DMS79 treated with DMSO at 0.1 percent for 48 hours (cell line): ENCODE measurements at regions not wholly inside any gene's neighbourhood (a gene's known extent, or its start where the extent isn't known, plus 50 kb on each side); places are given as distances from the start of the nearest gene placed in this dataset.
"Not testable (repeated sequence)": the region's sequence is repeated elsewhere in the genome, so short reads cannot be mapped to it uniquely, and the experiment has no call there.

Experiments used
- DNase-seq: peaks from one replicate; lab custom pipeline; 2025; lab: John Stamatoyannopoulos, UW

DNA sequence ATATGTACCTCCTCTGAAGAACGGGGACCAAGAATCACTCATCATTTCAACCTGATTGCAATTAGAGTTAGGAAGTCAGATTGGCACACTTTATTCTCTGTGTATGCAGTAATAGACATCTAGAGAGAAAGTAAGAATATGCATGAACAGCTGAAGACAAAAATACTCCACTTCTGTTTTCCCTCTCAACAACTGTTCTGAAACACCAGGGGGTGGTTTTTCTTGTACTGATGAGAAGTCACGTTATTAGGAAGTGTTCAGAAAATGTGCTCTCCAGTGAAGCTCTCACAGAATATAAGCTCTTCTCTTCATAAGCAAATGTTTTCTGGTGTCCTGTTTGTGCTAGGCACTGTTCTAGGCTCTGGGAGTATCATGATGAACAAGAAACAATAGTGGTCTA is 531.7 kb upstream of the C9orf72 start:
- DNase-seq: no peak

DNA sequence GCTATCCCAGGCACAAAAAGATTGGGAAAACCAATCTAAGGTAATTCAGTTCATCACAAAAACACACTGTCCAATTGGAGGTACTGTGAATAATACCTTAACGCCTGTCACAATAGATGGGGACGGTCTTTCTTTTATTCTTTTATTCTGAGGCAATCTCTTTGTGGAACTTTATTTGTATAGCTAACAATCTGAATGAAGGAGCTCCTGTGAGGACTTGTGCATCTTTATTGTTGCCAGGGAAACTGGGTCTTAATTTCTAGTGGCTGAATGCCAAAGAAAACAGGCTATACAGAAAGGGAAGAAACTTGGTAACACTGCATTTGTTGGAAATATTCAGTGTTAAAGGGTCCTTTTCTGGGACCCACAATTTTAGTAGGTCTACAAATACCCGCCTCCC is 546.9 kb upstream of the C9orf72 start:
- no peak for DNase-seq

DNA sequence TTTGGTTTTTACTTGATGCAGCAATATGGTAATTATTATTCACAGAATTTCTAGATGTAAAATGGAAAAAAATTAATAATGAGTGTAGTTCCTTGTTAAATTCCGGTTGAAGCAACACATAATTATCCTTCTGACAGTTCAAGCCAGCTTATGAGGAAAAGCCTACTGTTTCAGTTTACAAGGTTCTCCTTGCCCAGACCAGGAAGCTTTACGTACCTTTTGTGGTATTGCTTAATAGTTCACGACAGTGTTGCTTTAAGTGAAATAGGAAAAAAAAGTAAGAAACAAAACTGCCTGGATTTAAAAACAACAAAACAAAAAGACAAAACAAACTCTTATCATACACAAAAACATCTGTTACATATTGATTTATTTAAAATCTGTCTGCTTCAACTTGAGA is 547.3 kb upstream of the C9orf72 start:
- DNase-seq: no peak

DNA sequence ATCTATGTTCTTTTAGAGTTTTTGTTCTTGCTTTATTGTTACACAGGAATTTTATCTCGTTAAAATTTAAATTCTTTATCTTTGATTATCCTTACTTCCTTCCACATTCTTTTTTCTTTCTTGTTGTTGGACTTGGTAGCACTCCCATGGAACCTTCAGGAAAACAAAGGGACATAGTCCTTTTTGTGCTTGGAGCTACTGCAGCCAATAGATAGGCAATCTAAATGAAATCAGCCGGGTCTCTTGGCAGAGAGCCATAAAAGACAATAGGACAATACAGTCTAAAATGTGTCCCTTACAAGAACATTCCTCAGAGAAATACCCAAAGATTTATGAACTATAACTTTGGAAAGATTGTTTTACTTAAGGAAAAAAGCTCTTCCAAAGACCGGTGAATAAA is 548.1 kb upstream of the C9orf72 start:
- DNase-seq: no peak

DNA sequence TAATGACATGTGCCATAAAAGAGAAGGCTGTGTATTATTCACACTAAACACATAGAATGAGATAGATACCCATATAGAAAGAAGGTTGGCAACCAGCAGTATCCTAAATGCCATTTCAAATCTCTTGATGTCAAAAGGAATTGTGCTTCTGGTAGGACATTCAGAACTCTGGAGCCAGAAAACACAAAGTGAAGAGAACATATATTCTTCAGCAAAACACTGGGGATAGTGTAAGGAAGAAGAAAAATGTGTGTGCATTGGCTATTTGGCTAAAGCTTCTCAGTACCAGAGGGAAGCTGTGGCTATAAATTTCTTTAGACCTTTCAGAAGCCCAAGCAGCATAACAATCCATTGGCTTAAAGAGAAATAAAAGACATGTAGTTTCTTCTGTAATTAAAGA is 551.6 kb upstream of the C9orf72 start:
- DNase-seq: no peak

DNA sequence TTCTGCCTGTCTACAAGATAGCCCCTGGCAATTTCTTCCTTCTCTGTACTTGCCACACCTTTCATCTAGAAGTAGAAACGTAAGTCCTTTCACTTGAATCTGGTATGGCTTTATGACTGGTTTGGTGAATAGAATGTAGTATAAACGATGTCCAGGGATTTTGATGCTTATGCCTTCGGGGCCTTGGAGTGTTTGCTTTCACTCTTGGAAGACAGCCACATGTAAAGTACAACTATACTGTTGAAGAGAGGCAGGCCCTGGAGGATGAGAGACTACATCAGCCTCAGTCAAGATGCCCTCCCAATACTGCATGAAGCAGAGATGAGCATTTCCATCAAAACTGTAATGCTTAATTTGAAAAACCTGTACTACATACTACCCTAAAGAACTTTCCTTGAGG is 553.8 kb upstream of the C9orf72 start:
- no peak for DNase-seq

DNA sequence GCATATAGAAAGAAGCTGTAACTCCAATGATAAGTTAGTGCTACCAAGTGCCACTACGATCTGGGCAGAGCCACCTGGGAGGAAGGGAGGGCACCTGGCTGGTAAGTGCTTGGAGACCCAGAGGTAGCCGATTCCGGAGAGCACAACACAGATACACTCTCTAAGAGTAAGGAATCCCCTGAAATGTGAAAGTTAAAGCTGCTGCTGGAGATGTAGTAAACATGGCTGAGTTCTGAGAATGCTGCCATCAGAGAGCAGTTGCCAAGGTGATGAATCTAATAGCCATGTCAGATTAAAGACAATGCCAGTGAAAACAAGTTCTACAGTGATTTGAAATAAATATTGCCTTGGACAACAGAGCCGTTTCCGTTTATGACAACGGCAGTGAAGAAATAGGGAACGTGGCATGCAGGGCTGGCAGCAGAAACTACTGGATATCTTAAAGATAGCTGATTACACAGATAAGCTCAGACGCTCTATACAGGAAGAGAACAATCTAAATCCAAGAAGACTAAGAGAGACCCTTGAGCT is 561.2 kb upstream of the C9orf72 start:
- DNase-seq: no peak

DNA sequence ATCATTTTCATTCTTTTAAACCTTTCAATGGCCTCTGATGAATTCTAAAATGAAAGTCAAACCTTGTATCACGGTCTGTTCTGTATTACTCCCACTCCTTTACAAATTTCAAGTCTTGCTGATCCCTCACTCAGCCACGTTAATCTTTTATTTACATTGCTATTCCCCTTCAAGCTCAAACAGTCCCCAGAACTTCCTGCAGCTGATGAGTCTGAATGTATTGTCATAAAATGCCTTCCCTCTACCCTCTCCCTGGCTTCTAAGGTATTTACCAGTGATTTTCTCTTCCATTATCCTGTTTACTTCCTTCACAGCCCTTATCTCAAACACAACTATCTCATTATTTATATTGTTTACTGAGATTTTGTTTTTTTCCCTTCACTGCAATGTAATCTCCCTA is 562.3 kb upstream of the C9orf72 start:
- DNase-seq: no peak

DNA sequence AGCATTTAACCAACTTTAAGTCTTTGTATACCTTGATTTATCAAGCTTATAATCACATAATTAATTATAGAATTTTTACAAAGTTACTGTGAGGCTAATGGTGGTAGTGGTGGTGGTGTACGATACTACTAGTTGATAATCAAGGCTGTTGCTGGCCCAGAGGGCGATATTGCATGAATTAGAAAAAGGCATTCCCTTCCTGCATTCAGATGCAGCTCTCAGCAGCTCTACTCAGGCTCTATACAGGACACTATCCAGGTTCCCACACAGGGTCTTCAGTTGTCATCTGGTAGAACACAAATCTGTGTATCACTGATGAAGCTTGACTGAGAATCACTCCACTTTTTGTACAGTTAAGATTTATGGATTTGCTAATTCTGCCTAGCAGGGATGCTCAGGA is 562.8 kb upstream of the C9orf72 start:
- DNase-seq: no peak

DNA sequence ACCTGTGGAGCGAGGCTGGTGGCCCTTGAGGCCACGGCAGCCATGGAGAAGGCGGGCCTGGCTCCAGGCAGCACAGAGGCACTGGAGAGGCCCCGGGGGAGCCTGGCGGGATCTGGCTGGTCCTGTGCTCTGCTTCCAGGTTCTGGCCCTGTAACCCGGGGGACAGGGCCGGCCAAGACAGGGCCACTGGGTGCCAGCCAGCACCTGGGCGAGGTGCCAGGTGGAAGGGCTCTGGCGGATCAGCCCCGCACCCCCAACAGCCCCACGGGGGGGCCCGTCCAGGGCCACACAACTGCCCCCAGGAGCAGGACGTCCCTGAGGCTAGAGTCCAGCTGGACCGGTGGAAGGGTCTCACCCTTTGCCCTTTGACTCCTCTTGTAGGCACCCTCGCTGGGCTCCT is 574.1 kb upstream of the C9orf72 start:
- not testable (repeated sequence) for DNase-seq

DNA sequence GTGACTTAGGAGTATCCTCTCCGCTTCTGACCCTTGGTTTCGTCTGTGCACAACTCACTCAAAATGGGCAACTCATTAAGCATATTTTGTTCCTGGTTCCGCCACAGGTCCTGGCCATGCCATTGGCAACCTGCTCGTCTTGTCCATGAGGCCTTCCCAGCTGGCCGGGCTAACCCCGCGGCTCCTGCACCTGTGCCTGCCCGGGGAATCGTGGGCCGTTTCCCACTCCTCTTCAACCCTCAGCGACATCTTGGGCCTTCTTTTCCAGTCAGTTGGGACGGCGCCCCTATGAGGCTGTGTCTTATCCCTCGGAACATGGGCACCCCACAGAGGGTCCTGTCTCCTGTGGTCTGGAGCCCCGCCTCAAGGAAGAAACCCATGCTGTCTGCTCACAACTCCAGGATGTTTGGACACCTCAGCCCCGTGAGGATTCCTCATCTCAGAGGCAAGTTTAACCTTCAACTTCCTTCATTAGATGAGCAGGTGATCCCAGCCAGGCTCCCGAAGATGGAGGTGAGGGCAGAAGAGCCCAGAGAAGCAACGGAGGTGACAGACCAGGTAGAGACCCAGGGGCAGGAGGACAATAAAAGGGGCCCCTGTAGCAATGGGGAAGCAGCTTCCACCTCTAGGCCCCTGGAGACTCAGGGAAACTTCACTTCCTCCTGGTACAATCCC is 574.8 kb upstream of the C9orf72 start:
- DNase-seq: not testable (repeated sequence)

DNA sequence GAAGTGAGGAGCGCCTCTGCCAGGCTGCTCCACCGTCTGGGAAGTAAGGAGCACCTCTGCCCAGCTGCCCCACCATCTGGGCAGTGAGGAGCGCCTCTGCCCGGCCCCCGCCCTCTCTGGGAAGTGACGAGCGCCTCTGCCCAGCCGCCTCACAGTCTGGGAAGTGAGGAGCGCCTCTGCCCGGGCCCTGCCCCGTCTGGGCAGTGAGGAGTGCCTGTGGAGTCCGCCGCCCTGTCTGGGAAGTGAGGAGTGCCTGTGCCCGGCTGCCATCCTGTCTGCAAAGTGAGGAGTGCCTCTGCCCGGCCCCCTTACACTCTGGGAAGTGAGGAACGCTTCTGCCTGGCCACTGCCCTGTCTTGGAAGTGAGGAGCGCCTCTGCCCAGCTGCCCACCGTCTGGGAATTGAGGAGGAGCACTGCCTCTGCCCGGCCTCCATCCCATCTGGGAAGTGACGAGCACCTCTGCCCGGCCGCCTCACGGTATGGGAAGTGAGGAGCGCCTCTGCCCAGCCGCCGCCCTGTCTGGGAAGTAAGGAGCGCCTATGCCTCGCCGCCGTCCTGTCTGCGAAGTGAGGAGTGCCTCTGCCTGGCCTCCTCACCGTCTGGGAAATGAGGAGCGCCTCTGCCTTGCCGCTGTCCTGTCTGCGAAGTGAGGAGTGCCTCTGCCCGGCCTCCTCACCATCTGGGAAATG is 576.2 kb upstream of the C9orf72 start:
- DNase-seq: not testable (repeated sequence)

DNA sequence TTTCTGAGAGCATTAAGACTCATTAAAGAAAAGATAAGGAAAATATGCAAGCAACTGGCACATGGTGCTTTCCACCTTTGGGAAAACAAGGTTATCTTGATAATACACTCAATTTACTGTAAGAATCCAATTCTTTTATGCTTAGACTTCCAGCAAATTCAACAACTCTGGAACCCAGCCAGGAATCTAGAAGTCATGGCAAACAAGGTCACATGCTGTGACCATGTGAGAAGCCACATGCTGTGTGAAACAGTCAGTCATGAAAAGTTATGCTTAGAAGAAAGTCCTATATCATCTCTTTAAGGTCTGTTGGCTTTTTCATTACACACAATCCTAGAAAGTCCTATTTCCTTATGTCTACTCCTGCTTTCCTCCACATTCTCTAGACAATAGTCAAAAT is 581.8 kb upstream of the C9orf72 start:
- DNase-seq: no peak

DNA sequence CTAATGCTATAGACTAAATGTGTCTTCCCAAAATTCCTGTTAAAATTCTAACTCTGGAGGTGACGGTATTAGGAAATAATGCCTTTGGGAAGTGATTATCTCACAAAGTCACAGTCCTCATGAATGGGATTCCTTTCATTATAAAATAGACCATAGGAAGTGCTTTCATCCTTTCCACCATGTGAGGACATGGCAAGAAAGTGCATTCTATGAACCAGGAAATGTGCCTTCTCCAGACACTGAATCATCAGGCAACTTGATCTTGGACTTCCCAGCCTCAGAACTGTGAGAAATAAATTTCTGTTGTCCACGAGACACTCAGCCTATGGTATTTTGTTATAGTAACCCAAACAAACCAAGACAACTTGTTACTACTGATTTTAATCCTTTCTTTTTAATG is 582.4 kb upstream of the C9orf72 start:
- DNase-seq: no peak

DNA sequence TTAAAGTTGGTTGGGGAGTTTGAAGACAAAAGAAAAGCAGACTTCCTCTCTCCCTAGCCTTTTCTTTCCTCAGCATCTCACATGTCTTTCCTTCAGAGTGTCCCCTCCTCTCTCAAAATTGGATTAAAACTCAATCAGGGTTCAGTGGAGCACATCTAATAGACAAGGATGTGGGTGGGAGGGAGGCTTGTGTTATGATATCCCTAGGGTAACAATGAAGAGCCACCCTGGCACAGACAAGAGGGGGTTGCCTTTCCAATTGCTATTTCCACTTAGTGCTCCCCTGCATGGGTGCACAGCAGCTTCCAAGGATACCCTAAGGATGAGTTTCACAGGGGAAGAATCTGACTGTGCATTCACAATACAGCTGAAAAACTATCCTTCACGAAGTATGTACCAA is 585.2 kb upstream of the C9orf72 start:
- no peak for DNase-seq

DNA sequence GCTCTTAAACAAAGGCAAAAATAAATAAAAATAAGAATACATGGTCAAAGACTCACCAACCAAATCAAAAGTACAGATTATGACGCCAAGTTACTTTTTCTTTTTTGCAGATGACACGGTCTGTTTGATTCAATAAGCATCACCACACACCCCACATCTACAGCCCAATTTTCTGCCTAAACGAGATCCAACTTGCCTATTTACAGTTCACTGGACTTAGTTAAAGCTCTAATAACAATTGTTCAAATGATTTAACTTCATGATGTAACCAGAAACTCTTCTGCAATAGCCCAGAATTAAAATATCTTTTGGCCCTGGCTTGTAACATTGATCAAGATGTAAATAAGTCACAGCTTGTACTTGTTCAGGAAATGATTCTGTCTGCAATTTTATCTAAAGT is 590.3 kb upstream of the C9orf72 start:
- no peak for DNase-seq

DNA sequence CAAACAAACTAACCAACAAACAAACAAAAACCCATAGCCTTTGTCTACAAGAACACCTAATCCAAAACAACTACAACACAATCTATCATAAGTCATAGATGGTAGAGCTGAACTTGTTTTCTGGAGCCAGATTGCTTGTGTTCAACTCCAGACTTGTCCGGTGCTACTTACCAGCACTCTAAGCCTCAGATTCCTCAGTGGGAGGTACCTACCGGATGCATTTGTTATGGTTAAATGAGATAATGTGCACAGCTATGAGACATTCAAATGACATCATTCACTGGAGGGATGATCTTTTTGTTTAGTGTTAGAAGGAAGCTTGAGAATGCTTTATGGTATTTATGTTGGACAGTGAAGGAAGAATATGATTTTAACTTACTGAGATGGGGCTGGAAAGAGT is 592.9 kb upstream of the C9orf72 start:
- DNase-seq: no peak

DNA sequence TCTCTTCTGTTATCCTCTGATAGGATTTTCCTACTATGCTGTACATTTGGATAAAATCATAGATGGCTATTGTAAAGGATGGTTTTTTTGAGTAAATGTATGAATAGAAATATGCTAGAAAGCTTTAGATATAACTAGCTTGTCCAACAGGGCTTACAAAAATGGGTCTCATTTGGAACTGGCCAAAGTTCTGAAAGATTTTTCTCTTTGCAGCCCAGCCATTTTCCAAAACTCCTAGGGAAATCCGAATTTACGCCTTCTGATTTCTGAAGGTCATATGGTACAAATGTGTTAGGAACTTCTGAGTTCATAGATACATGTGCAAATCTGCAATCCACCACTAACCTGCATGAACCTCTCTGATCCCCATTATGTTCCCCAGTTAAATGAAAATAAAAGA is 603.9 kb upstream of the C9orf72 start:
- no peak for DNase-seq

DNA sequence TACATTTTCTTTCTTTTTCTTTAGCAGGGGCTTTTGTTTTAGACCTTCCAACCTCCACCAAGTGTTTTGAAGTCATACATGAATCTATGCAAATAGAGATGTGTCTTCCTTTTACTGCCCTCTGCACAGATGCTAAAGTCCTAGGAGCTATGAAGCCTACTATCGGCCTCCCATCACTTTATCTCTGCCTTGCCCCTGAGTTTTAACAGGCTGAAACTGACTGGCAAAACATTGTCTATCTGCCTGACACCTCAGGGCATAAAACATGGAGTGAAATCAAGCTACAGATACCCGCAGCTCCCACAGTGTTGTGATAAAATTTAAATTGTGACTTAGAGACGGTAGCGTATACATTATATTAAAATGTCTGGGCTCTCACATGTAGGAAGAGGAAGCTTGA is 604.6 kb upstream of the C9orf72 start:
- no peak for DNase-seq

DNA sequence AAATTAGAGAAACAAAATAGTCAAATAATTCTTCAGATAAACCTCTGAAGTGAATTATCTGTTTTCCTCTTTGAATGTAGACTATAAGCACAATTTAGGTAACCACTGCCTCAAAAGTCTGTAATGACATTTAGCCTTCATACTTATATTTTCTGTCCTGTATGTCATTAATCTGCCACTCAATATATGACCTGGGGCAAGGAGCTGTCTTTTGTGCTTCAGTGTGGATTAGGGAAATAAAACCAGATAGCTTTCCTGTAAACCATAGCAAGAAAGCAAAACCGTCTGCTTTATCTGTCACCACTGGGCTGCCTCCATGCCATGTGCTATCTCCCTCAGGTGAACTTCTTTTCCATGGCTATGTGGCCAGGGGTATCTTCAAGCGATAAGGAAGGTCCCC is 606.6 kb upstream of the C9orf72 start:
- no peak for DNase-seq

DNA sequence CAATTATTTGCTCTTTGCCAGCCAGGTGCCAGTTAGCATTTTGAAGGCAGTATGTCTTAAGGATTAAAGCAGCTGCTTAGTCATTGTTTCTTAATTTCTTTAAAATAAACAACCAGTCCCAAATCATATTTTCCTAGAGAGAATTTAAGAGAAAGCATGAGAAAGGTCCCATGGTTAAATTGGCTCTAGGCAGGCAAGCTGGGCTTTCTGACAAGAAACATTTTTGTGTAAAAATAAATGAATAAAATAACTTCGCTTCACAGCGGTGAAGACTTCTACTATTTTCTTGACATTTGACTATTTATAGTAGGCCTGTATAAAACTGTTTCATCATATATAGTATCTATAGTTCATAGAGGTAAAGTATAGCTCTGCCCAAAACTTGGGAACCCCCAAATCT is 617.7 kb upstream of the C9orf72 start:
- DNase-seq: no peak

DNA sequence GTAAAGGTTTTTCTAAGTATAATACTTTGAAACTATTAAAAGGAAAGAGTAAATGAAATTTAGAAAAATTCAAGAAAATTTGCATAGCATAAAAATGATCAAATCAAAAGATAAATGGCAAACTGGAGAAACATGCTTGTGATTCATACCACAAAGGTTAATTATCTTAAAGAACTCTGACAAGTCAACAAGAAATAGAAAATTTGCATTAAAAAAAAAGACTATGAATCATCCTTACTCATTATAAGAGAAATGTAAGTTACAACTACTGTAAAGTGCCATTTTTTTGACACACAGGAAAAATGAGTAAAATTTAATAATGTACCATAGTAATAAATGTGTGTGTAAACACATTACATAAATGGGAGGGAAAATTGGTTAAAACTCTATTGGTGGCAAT is 624.4 kb upstream of the C9orf72 start:
- no peak for DNase-seq

DNA sequence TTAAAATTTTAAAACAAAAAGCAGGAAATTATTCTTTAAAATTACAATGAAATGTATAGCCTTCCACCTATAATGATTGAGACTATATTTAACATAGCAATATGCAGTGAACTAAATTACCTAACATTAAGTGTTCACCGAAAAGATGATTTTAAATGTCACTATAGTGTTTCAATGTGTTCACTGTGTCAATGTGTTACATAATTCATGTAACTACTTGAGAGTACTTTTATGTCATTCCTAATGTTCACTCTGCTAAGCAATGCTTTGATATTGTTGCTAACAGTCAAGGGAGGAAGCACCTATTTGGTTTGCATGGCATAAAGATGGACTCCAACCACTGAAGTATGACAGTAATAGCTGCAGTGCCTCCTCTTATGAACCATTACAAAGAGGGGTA is 629.8 kb upstream of the C9orf72 start:
- DNase-seq: no peak

DNA sequence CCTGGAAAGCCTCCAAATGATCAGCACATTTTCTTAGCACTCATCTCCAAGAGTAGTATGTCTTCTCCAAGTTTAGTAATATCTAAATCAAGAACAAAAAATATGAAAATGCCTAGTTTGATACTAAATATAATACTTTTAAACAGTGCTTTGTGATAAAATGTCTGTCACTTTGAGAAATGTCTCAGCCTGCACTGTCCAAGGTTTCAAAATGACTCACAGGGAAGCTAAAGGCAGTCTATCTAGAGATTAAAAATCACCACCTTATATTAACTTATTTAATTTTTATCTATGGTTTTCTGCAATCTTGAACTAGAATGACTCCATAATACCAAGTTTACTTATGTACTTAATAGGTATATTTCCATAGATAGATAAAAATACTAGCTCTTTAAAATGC is 633.0 kb upstream of the C9orf72 start:
- no peak for DNase-seq
